ENCODE measurements at regions not wholly inside any gene's neighbourhood (a gene's known extent, or its start where the extent isn't known, plus 50 kb on each side); places are given as distances from the start of the nearest gene placed in this dataset.

DNA sequence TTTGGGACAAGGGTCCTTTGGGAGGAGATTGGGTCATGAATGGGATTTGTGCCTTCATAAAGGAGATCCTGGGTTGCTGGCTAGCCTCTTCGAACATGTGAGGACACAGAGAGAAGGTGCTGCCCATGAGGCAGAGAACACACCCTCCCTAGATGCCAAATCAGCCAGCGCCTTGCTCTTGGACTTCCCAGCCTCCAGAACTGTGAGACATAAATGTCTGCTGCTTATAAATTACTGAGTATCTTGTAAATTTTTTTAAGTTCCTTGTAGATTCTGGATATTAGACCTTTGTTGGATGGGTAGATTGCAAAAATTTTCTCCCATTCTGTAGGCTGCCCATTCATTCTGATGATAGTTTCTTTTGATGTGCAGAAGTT is 297.5 kb upstream of the FOXQ1 start:
- no peak overlapping the region for H3K4me3 Mint-ChIP-seq
- no peaks in the 10 kb centered on the region for H3K4me1 Mint-ChIP-seq

DNA sequence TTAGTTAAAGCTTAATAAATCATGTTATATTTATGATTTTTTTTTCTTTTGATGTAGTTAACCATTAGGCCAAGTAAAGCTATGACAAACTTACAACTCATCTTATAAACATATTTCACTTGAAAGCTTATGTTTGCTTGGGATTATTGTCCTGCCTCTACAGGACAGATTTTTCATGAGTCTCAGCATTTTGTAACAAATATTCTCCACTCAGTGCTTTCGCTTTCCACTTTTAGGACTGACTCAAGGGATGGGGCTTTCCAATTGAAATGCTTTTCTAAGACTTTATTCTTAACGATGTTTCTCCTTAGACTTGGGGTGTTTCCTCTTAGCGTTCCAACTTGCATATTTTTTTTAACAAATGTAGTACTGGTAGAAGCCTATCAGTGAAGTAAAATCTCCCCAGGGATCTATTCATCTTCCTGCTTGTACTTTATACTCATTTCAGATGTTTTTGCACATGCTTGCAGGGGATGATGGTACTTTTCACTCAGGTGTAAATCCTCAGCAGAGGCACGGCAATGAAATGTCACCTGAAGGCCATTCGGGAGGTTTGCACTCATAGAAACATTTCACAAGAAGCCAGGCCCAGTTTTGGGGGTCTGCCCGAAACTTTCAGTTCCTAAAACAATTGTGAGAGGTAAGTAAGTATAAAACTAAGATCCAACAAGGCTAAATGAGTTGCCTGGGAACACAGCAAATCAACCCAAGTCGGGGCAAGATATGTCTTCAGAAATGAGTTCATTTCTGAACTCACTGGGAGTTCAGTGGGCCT is 298.1 kb upstream of the FOXQ1 start:
- Histone ChIP-seq H3K27ac (no peak overlapping the region), H2AFZ (replicated peaks) (no peak overlapping the region), H3K79me2 (ENCODE audit: low read depth) (no peaks in the 10 kb centered on the region), H4K20me1 (ENCODE audit: low read depth) (no peaks in the 10 kb centered on the region), H3K36me3 (no peaks in the 10 kb centered on the region), H3K27me3 (no peaks in the 10 kb centered on the region), H3K4me3 (no peak overlapping the region), H3K4me1 (no peaks in the 10 kb centered on the region), H3K4me2 (no peak overlapping the region), H3F3A (ENCODE audit: low read depth) (no peaks in the 10 kb centered on the region), H3K9me3 (ENCODE audit: low read depth) (no peaks in the 10 kb centered on the region), H3K9ac (no peak overlapping the region)
- no peak for TF ChIP-seq EZH2phosphoT487 (IDR thresholded peaks at IDR 0.05)
- no peak for TF ChIP-seq EZH2 (IDR thresholded peaks at IDR 0.05)
- TF ChIP-seq, protein P1, sequence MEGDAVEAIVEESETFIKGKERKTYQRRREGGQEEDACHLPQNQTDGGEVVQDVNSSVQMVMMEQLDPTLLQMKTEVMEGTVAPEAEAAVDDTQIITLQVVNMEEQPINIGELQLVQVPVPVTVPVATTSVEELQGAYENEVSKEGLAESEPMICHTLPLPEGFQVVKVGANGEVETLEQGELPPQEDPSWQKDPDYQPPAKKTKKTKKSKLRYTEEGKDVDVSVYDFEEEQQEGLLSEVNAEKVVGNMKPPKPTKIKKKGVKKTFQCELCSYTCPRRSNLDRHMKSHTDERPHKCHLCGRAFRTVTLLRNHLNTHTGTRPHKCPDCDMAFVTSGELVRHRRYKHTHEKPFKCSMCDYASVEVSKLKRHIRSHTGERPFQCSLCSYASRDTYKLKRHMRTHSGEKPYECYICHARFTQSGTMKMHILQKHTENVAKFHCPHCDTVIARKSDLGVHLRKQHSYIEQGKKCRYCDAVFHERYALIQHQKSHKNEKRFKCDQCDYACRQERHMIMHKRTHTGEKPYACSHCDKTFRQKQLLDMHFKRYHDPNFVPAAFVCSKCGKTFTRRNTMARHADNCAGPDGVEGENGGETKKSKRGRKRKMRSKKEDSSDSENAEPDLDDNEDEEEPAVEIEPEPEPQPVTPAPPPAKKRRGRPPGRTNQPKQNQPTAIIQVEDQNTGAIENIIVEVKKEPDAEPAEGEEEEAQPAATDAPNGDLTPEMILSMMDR (IDR thresholded peaks at IDR 0.05) = no peak
- H3K4me3 Mint-ChIP-seq = no peak overlapping the region
- no peaks in the 10 kb centered on the region for H3K4me1 Mint-ChIP-seq
- no peaks in the 10 kb centered on the region for H3K36me3 Mint-ChIP-seq
- no peak overlapping the region for H3K27ac Mint-ChIP-seq
- H3K9me3 Mint-ChIP-seq = peaks cover 2% of the 10 kb centered on the region
- H3K27me3 Mint-ChIP-seq (ENCODE audit: insufficient read depth, low read depth) = peaks cover 7% of the 10 kb centered on the region
- DNase-seq (ENCODE audit: low spot score) = no peak

More for the DNA sequence above, 297.5 kb upstream of the FOXQ1 start:
- Histone ChIP-seq H3K4me2 (no peak overlapping the region), H2AFZ (replicated peaks) (no peak overlapping the region), H3K4me3 (no peak overlapping the region), H3K9ac (no peak overlapping the region), H3F3A (ENCODE audit: low read depth) (no peaks in the 10 kb centered on the region), H4K20me1 (ENCODE audit: low read depth) (no peaks in the 10 kb centered on the region), H3K27ac (no peak overlapping the region), H3K9me3 (ENCODE audit: low read depth) (no peaks in the 10 kb centered on the region), H3K79me2 (ENCODE audit: low read depth) (no peaks in the 10 kb centered on the region), H3K36me3 (no peaks in the 10 kb centered on the region), H3K27me3 (no peaks in the 10 kb centered on the region), H3K4me1 (no peaks in the 10 kb centered on the region)
- H3K36me3 Mint-ChIP-seq = no peaks in the 10 kb centered on the region
- H3K27me3 Mint-ChIP-seq (ENCODE audit: insufficient read depth, low read depth) = peaks cover 7% of the 10 kb centered on the region
- TF ChIP-seq EZH2 (IDR thresholded peaks at IDR 0.05) = no peak
- no peak for TF ChIP-seq EZH2phosphoT487 (IDR thresholded peaks at IDR 0.05)
- TF ChIP-seq, protein P1 (IDR thresholded peaks at IDR 0.05) = no peak
- no peaks in the 10 kb centered on the region for H3K9me3 Mint-ChIP-seq
- H3K27ac Mint-ChIP-seq = no peak overlapping the region
- DNase-seq (ENCODE audit: low spot score) = no peak

DNA sequence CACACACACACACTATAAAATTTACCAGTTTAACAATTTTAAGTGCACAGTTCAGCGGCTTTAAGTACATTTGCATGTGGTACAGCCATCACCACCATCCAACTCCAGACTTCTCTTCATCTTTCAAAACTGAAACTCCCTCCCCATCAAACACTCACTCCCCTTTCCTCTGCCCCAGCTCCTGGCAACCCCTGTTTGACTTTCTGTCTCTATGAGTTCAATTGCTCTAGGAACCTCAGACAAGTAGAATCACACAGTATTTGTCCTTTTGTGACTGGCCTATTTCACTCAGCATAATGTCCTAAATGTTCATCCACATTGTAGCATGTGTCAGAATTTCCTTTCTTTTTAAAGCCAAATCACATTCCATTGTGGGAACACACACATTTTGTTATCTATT is 302.8 kb upstream of the FOXQ1 start:
- Histone ChIP-seq H3K4me2 (no peak overlapping the region), H3K9me3 (ENCODE audit: low read depth) (no peaks in the 10 kb centered on the region), H3K79me2 (ENCODE audit: low read depth) (no peaks in the 10 kb centered on the region), H3K4me1 (no peaks in the 10 kb centered on the region), H4K20me1 (ENCODE audit: low read depth) (no peaks in the 10 kb centered on the region), H3K27me3 (no peaks in the 10 kb centered on the region), H3F3A (ENCODE audit: low read depth) (no peaks in the 10 kb centered on the region), H3K27ac (no peak overlapping the region), H3K9ac (no peak overlapping the region), H3K36me3 (no peaks in the 10 kb centered on the region), H2AFZ (replicated peaks) (no peak overlapping the region), H3K4me3 (no peak overlapping the region)
- TF ChIP-seq, protein P1 (IDR thresholded peaks at IDR 0.05) = no peak
- TF ChIP-seq EZH2phosphoT487 (IDR thresholded peaks at IDR 0.05) (no peak), EZH2 (IDR thresholded peaks at IDR 0.05) (no peak)
- peaks cover 6% of the 10 kb centered on the region for H3K27me3 Mint-ChIP-seq (ENCODE audit: insufficient read depth, low read depth)
- no peak overlapping the region for H3K27ac Mint-ChIP-seq
- peaks cover 7% of the 10 kb centered on the region for H3K9me3 Mint-ChIP-seq
- H3K4me3 Mint-ChIP-seq = no peak overlapping the region
- no peaks in the 10 kb centered on the region for H3K4me1 Mint-ChIP-seq
- DNase-seq (ENCODE audit: low spot score) = no peak
- no peaks in the 10 kb centered on the region for H3K36me3 Mint-ChIP-seq
